ENCODE measurements at regions not wholly inside any gene's neighbourhood (a gene's known extent, or its start where the extent isn't known, plus 50 kb on each side); places are given as distances from the start of the nearest gene placed in this dataset.

DNA sequence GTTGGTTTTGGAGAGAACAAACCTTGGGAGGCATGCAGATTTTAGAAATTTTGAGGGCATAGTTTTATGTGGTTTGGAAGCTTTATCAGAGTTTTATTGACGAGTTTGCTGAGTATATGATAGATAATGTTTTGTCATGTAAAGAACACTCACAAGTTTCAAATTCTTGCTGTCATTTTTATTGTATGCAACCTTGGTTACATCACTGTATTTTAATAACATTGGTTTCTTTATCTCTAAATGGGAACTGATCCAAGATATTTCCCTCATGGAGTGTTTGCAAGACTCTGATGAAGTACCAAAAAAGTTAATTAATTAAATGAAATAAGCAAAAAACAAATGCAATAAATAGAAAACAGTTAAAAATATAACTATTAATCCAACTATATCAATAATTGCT, 170.3 kb downstream of the SMC2 start:
- Histone ChIP-seq H3K27ac (ENCODE audit: low read depth in 1 of 2, low read length in 2 of 2) (no peak overlapping the region), H3K9ac (ENCODE audit: low read depth in 1 of 2, low read length in 2 of 2) (no peak overlapping the region), H3K4me1 (ENCODE audit: control insufficient read depth in 4 of 4, insufficient read depth in 4 of 4, low read length in 3 of 4) (peaks cover 0 to 1% (median under 1%) of the 10 kb centered on the region in 4 donors), H3K4me3 (ENCODE audit: low read depth in 1 of 3, low read length in 3 of 3) (no peak overlapping the region), H3K27me3 (ENCODE audit: control insufficient read depth in 4 of 4, insufficient read depth in 4 of 4, low read length in 3 of 4) (no peaks in the 10 kb centered on the region), H3K36me3 (ENCODE audit: control insufficient read depth in 4 of 4, insufficient read depth in 3 of 4, low read depth in 1 of 4, low read length in 3 of 4) (no peaks in the 10 kb centered on the region), H3K9me3 (ENCODE audit: control insufficient read depth in 4 of 4, low read length in 3 of 4) (no peaks in the 10 kb centered on the region)
- WGBS = 0% methylated on average over 1 of the region's 1 CpG
- no peak for DNase-seq (ENCODE audit: low spot score)
- TF ChIP-seq, protein P1, sequence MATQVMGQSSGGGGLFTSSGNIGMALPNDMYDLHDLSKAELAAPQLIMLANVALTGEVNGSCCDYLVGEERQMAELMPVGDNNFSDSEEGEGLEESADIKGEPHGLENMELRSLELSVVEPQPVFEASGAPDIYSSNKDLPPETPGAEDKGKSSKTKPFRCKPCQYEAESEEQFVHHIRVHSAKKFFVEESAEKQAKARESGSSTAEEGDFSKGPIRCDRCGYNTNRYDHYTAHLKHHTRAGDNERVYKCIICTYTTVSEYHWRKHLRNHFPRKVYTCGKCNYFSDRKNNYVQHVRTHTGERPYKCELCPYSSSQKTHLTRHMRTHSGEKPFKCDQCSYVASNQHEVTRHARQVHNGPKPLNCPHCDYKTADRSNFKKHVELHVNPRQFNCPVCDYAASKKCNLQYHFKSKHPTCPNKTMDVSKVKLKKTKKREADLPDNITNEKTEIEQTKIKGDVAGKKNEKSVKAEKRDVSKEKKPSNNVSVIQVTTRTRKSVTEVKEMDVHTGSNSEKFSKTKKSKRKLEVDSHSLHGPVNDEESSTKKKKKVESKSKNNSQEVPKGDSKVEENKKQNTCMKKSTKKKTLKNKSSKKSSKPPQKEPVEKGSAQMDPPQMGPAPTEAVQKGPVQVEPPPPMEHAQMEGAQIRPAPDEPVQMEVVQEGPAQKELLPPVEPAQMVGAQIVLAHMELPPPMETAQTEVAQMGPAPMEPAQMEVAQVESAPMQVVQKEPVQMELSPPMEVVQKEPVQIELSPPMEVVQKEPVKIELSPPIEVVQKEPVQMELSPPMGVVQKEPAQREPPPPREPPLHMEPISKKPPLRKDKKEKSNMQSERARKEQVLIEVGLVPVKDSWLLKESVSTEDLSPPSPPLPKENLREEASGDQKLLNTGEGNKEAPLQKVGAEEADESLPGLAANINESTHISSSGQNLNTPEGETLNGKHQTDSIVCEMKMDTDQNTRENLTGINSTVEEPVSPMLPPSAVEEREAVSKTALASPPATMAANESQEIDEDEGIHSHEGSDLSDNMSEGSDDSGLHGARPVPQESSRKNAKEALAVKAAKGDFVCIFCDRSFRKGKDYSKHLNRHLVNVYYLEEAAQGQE (IDR thresholded peaks at IDR 0.05) = no peak
- TF ChIP-seq GABPA (IDR thresholded peaks at IDR 0.05 in 1 of 2, conservative IDR thresholded peaks at IDR 0.05 in 1 of 2) (no peak), TAF1 (conservative IDR thresholded peaks at IDR 0.05) (no peak), JUND (IDR thresholded peaks at IDR 0.05) (no peak), EGR1 (IDR thresholded peaks at IDR 0.05; ENCODE audit: low read depth in 2 of 2) (no peak), HNF4G (IDR thresholded peaks at IDR 0.05) (no peak), RXRA (IDR thresholded peaks at IDR 0.05) (no peak), FOXA2 (IDR thresholded peaks at IDR 0.05) (no peak), YY1 (IDR thresholded peaks at IDR 0.05) (no peak), SP1 (IDR thresholded peaks at IDR 0.05) (no peak), RAD21 (IDR thresholded peaks at IDR 0.05) (no peak), HNF4A (conservative IDR thresholded peaks at IDR 0.05) (no peak), NR2F2 (IDR thresholded peaks at IDR 0.05) (no peak), FOXA1 (IDR thresholded peaks at IDR 0.05) (no peak)
- TF ChIP-seq, protein P2, sequence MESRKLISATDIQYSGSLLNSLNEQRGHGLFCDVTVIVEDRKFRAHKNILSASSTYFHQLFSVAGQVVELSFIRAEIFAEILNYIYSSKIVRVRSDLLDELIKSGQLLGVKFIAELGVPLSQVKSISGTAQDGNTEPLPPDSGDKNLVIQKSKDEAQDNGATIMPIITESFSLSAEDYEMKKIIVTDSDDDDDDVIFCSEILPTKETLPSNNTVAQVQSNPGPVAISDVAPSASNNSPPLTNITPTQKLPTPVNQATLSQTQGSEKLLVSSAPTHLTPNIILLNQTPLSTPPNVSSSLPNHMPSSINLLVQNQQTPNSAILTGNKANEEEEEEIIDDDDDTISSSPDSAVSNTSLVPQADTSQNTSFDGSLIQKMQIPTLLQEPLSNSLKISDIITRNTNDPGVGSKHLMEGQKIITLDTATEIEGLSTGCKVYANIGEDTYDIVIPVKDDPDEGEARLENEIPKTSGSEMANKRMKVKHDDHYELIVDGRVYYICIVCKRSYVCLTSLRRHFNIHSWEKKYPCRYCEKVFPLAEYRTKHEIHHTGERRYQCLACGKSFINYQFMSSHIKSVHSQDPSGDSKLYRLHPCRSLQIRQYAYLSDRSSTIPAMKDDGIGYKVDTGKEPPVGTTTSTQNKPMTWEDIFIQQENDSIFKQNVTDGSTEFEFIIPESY (IDR thresholded peaks at IDR 0.05) = no peak
- TF ChIP-seq, protein P3, sequence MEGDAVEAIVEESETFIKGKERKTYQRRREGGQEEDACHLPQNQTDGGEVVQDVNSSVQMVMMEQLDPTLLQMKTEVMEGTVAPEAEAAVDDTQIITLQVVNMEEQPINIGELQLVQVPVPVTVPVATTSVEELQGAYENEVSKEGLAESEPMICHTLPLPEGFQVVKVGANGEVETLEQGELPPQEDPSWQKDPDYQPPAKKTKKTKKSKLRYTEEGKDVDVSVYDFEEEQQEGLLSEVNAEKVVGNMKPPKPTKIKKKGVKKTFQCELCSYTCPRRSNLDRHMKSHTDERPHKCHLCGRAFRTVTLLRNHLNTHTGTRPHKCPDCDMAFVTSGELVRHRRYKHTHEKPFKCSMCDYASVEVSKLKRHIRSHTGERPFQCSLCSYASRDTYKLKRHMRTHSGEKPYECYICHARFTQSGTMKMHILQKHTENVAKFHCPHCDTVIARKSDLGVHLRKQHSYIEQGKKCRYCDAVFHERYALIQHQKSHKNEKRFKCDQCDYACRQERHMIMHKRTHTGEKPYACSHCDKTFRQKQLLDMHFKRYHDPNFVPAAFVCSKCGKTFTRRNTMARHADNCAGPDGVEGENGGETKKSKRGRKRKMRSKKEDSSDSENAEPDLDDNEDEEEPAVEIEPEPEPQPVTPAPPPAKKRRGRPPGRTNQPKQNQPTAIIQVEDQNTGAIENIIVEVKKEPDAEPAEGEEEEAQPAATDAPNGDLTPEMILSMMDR (IDR thresholded peaks at IDR 0.05; ENCODE audit: low read depth, low read length, missing input control) = no peak
- TF ChIP-seq, protein P4, sequence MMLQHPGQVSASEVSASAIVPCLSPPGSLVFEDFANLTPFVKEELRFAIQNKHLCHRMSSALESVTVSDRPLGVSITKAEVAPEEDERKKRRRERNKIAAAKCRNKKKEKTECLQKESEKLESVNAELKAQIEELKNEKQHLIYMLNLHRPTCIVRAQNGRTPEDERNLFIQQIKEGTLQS (IDR thresholded peaks at IDR 0.05) = no peak
- TF ChIP-seq, protein P5, sequence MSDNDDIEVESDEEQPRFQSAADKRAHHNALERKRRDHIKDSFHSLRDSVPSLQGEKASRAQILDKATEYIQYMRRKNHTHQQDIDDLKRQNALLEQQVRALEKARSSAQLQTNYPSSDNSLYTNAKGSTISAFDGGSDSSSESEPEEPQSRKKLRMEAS (IDR thresholded peaks at IDR 0.05) = no peak

Measured in liver (tissue), 8 donors.